A673 (cell line): ENCODE measurements at regions not wholly inside any gene's neighbourhood (a gene's known extent, or its start where the extent isn't known, plus 50 kb on each side); places are given as distances from the start of the nearest gene placed in this dataset.

ENCODE experiments used
- BruUV-seq: library from RNA; stranded (reverse); fragments of 400-500 nt; replicated peaks from 2 replicates; lab custom pipeline; 2021; lab: Mats Ljungman, UMichigan
- CTCF ChIA-PET: fragments of 300-600 bp; sonication (Branson Sonifier 250); formaldehyde crosslinking; loops from one replicate; lab custom pipeline; 2022; ENCODE audit warnings: antibody characterized with exemption; lab: Charles Lee
- POLR2A ChIA-PET: fragments of 300-600 bp; sonication (Branson Sonifier 250); formaldehyde crosslinking; loops from one replicate; lab custom pipeline; 2022; ENCODE audit warnings: antibody characterized with exemption; ENCODE audit not compliant: low non-redundant PET; lab: Charles Lee
- DNase-seq: peaks from one replicate; pipeline ENCODE4 v3.0.0-alpha.2; 2015; ENCODE audit warnings: low spot score
- H3K27ac ChIP-seq: fragments of 200-600 bp; sonication (generic); 2 replicates; pipeline ENCODE4 v1.5.1; 2016; ENCODE audit warnings: mixed run types, low read depth, mild to moderate bottlenecking, mixed read lengths, antibody characterized with exemption, low read length; ENCODE audit not compliant: poor library complexity, severe bottlenecking
- H3K27me3 ChIP-seq: fragments of 200-600 bp; sonication (generic); replicated peaks from 2 replicates; pipeline ENCODE4 v1.6.1; 2017; ENCODE audit warnings: mixed run types, low read depth, mild to moderate bottlenecking, mixed read lengths, antibody characterized with exemption, low read length; ENCODE audit not compliant: insufficient read depth, poor library complexity
- H3K36me3 ChIP-seq: fragments of 200-600 bp; sonication (generic); 2 replicates; pipeline ENCODE4 v1.6.1; 2016; ENCODE audit warnings: mixed run types, mild to moderate bottlenecking, mixed read lengths, antibody characterized with exemption, low read length; ENCODE audit not compliant: insufficient read depth, poor library complexity, severe bottlenecking
- H3K4me1 ChIP-seq: fragments of 200-600 bp; sonication (generic); 2 replicates; pipeline ENCODE4 v1.6.1; 2017; ENCODE audit warnings: mixed run types, mild to moderate bottlenecking, mixed read lengths, antibody characterized with exemption, low read length; ENCODE audit not compliant: insufficient read depth, poor library complexity, severe bottlenecking
- H3K4me3 ChIP-seq: fragments of 200-600 bp; sonication (generic); 2 replicates; pipeline ENCODE4 v1.5.1; 2016; ENCODE audit warnings: low read depth, mixed run types, mild to moderate bottlenecking, mixed read lengths, low read length; ENCODE audit not compliant: poor library complexity, severe bottlenecking
- H3K9me3 ChIP-seq: fragments of 200-600 bp; sonication (generic); 2 replicates; pipeline ENCODE4 v1.6.1; 2016; ENCODE audit warnings: mixed run types, low read depth, mild to moderate bottlenecking, mixed read lengths, antibody characterized with exemption, low read length; ENCODE audit not compliant: poor library complexity, severe bottlenecking
- CTCF ChIP-seq: fragments of 300-800, 200-600 bp; sonication (generic); conservative IDR thresholded peaks from 2 replicates; pipeline ENCODE4 v1.5.1; 2017; ENCODE audit warnings: low read depth, mild to moderate bottlenecking, antibody characterized with exemption, low read length, moderate library complexity, mixed read lengths
- EZH2 ChIP-seq: fragments of 200-600 bp; sonication (generic); IDR thresholded peaks from 2 replicates; pipeline ENCODE4 v1.6.1; 2017; ENCODE audit warnings: borderline replicate concordance, low read depth, mild to moderate bottlenecking, mixed read lengths, antibody characterized with exemption, low read length; ENCODE audit not compliant: poor library complexity, severe bottlenecking
- intact Hi-C: fragments of 100-400 bp; cut with micrococcal nuclease; formaldehyde crosslinking; loops from one replicate; pipeline ENCODE4 v1.10.0; 2022; ENCODE audit not compliant: unreplicated experiment

GRCh38 chr22:47796128-47796908 lies 1033.9 kb downstream of the TBC1D22A start:
- H3K4me1 ChIP-seq = no peaks in the 10 kb centered on the region
- ChIA-PET POLR2A (no interaction called here), CTCF (no interaction called here)
- TF ChIP-seq CTCF (no peak), EZH2 (no peak)
- no peaks in the 10 kb centered on the region for H3K9me3 ChIP-seq
- no peak overlapping the region for H3K27ac ChIP-seq
- H3K4me3 ChIP-seq = no peak overlapping the region
- H3K27me3 ChIP-seq = peaks cover 35% of the 10 kb centered on the region
- intact Hi-C loops = no loop called here
- no peaks in the 10 kb centered on the region for H3K36me3 ChIP-seq
- BruUV-seq = no TSS peak
- no peak for DNase-seq

GRCh38 chr22:47795477-47796127 lies 1033.2 kb downstream of the TBC1D22A start:
- no peak overlapping the region for H3K27ac ChIP-seq
- no peaks in the 10 kb centered on the region for H3K36me3 ChIP-seq
- POLR2A ChIA-PET = no interaction called here
- no peak for DNase-seq
- no peak for TF ChIP-seq EZH2
- no peak for TF ChIP-seq CTCF
- H3K9me3 ChIP-seq = no peaks in the 10 kb centered on the region
- H3K4me1 ChIP-seq = no peaks in the 10 kb centered on the region
- no TSS peak for BruUV-seq
- intact Hi-C loops = no loop called here
- peaks cover 34% of the 10 kb centered on the region for H3K27me3 ChIP-seq
- CTCF ChIA-PET = no interaction called here
- no peak overlapping the region for H3K4me3 ChIP-seq

- no peaks in the 10 kb centered on the region for H3K36me3 ChIP-seq
- BruUV-seq = no TSS peak
- POLR2A ChIA-PET = no interaction called here
- intact Hi-C loops = no loop called here
- H3K27me3 ChIP-seq = peaks cover 34% of the 10 kb centered on the region
- H3K9me3 ChIP-seq = no peaks in the 10 kb centered on the region
- no peak for DNase-seq
- CTCF ChIA-PET = no interaction called here
- H3K4me3 ChIP-seq = no peak overlapping the region
- no peaks in the 10 kb centered on the region for H3K4me1 ChIP-seq
- H3K27ac ChIP-seq = no peak overlapping the region
- TF ChIP-seq EZH2 = no peak
- TF ChIP-seq CTCF = no peak
Measured at GRCh38 chr22:47794851-47795250, 1032.4 kb downstream of the TBC1D22A start.
